HepG2 (cell line): ENCODE measurements at regions not wholly inside any gene's neighbourhood (a gene's known extent, or its start where the extent isn't known, plus 50 kb on each side); places are given as distances from the start of the nearest gene placed in this dataset.

Source experiments
- BRD4 ChIP-seq: sonication (generic); formaldehyde crosslinking; IDR thresholded peaks from 2 replicates; pipeline ENCODE4 v1.4.0; 2020; ENCODE audit warnings: missing genetic modification reagents
- GFI1 ChIP-seq: sonication (generic); formaldehyde crosslinking; IDR thresholded peaks from 2 replicates; pipeline ENCODE4 v1.5.0; 2020; ENCODE audit warnings: missing genetic modification reagents, mild to moderate bottlenecking, borderline replicate concordance
- ISX ChIP-seq: sonication (generic); formaldehyde crosslinking; conservative IDR thresholded peaks from 2 replicates; pipeline ENCODE4 v1.5.0; 2020; ENCODE audit warnings: missing genetic modification reagents
- JUNB ChIP-seq: sonication (generic); formaldehyde crosslinking; IDR thresholded peaks from 2 replicates; pipeline ENCODE4 v1.8.0; 2022; ENCODE audit warnings: missing genetic modification reagents, mild to moderate bottlenecking, borderline replicate concordance
- PCBP1 ChIP-seq: fragments of 200-400 bp; formaldehyde crosslinking; IDR thresholded peaks from 2 replicates; pipeline ENCODE4 v1.6.1; 2017; ENCODE audit warnings: mild to moderate bottlenecking, low read depth, low read length, borderline replicate concordance
- TBL1XR1 ChIP-seq: fragments of 150-350 bp; IDR thresholded peaks from 2 replicates; pipeline ENCODE4 v1.6.1; 2014; ENCODE audit warnings: borderline replicate concordance, low read length; ENCODE audit not compliant: partially characterized antibody
- ZKSCAN8 ChIP-seq: IDR thresholded peaks from 2 replicates; pipeline ENCODE4 v1.6.1; 2016; ENCODE audit warnings: borderline replicate concordance, missing genetic modification reagents, missing compliant biosample characterization
- ZNF17 ChIP-seq: sonication (generic); formaldehyde crosslinking; IDR thresholded peaks from 2 replicates; pipeline ENCODE4 v1.5.0; 2020; ENCODE audit warnings: mild to moderate bottlenecking, missing genetic modification reagents
- ZNF180 ChIP-seq: sonication (generic); formaldehyde crosslinking; IDR thresholded peaks from 2 replicates; pipeline ENCODE4 v1.4.0; 2020; ENCODE audit warnings: low read depth, missing genetic modification reagents, borderline replicate concordance
- ZSCAN12 ChIP-seq: sonication (generic); formaldehyde crosslinking; IDR thresholded peaks from 2 replicates; pipeline ENCODE4 v1.9.0; 2021; ENCODE audit warnings: mild to moderate bottlenecking, missing genetic modification reagents
- ZSCAN29 ChIP-seq: sonication (generic); formaldehyde crosslinking; conservative IDR thresholded peaks from 2 replicates; pipeline ENCODE4 v1.4.0; 2020; ENCODE audit warnings: mild to moderate bottlenecking, missing genetic modification reagents

GRCh38 chr13:56201834-56202233 lies 938.9 kb upstream of the PRR20A start:
- TF ChIP-seq ZSCAN29 = no peak
- TF ChIP-seq ZKSCAN8 (CRISPR knock-in tag) = no peak
- no peak for TF ChIP-seq ISX (CRISPR knock-in tag)
- TF ChIP-seq GFI1 (CRISPR knock-in tag) = no peak
- no peak for TF ChIP-seq TBL1XR1
- TF ChIP-seq JUNB = no peak
- TF ChIP-seq ZNF180 (CRISPR knock-in tag) = no peak
- no peak for TF ChIP-seq BRD4 (CRISPR knock-in tag)
- no peak for TF ChIP-seq ZNF17 (CRISPR knock-in tag)
- TF ChIP-seq PCBP1 = no peak
- TF ChIP-seq ZSCAN12 = no peak
